Astrocyte of the spinal cord (primary cell): ENCODE measurements at regions not wholly inside any gene's neighbourhood (a gene's known extent, or its start where the extent isn't known, plus 50 kb on each side); places are given as distances from the start of the nearest gene placed in this dataset.

Source experiments
- DNase-seq: peaks from one replicate; pipeline ENCODE4 v3.0.0; 2011; ENCODE audit warnings: low read depth, low spot score
- H3K4me3 ChIP-seq: 2 replicates; pipeline ENCODE4 v1.5.1; 2011; ENCODE audit warnings: low read depth, mild to moderate bottlenecking, low read length, moderate library complexity
- CTCF ChIP-seq: IDR thresholded peaks from 2 replicates; pipeline ENCODE4 v1.5.1; 2012; ENCODE audit warnings: low read depth, mild to moderate bottlenecking, low read length, inconsistent platforms
- in situ Hi-C: cut with HindIII; loops from 2 replicates; pipeline ENCODE4 v1.10.0; 2017; ENCODE audit warnings: low sequenced_read_pairs

GRCh38 chr4:73929278-73929677, 52.5 kb downstream of the PF4 start:
- no peak for DNase-seq
- TF ChIP-seq CTCF = no peak
- in situ Hi-C loops = no loop called here
- no peak overlapping the region for H3K4me3 ChIP-seq

- in situ Hi-C loops = no loop called here
- no peak for TF ChIP-seq CTCF
- DNase-seq = no peak
- H3K4me3 ChIP-seq = no peak overlapping the region
Observed at GRCh38 chr4:73923631-73923937, 54.4 kb downstream of the CXCL1 start.

- in situ Hi-C loops = no loop called here
- TF ChIP-seq CTCF = no peak
- no peak overlapping the region for H3K4me3 ChIP-seq
- peak; percentile 72 for DNase-seq
Observed at GRCh38 chr4:73922766-73923630, 53.8 kb downstream of the CXCL1 start.

- no peak for DNase-seq
- no peak overlapping the region for H3K4me3 ChIP-seq
- in situ Hi-C loops = no loop called here
- no peak for TF ChIP-seq CTCF
Observed at GRCh38 chr4:73922317-73922716, 53.1 kb downstream of the CXCL1 start.
